NCI-H2227 treated with DMSO at 0.1 percent for 48 hours (cell line): ENCODE measurements at regions not wholly inside any gene's neighbourhood (a gene's known extent, or its start where the extent isn't known, plus 50 kb on each side); places are given as distances from the start of the nearest gene placed in this dataset.
"Not testable (repeated sequence)": the region's sequence is repeated elsewhere in the genome, so short reads cannot be mapped to it uniquely, and the experiment has no call there.

ENCODE experiments used
- DNase-seq: peaks from one replicate; lab custom pipeline; 2025; lab: John Stamatoyannopoulos, UW

GRCh38 chr6:57860481-57861315 is 543.3 kb downstream of the PRIM2 start:
- DNase-seq, result not testable (repeated sequence)

GRCh38 chr6:57870083-57870482 is 552.7 kb downstream of the PRIM2 start:
- not testable (repeated sequence) for DNase-seq

- not testable (repeated sequence) for DNase-seq
Measured at GRCh38 chr6:57873424-57873823, 556.0 kb downstream of the PRIM2 start.

GRCh38 chr6:57876659-57877058 is 559.2 kb downstream of the PRIM2 start:
- not testable (repeated sequence) for DNase-seq

- not testable (repeated sequence) for DNase-seq
Measured at GRCh38 chr6:57877729-57878128, 560.3 kb downstream of the PRIM2 start.

GRCh38 chr6:57878792-57879191 is 561.4 kb downstream of the PRIM2 start:
- DNase-seq, result not testable (repeated sequence)

GRCh38 chr6:57898850-57899249 is 581.4 kb downstream of the PRIM2 start:
- DNase-seq, result not testable (repeated sequence)

- not testable (repeated sequence) for DNase-seq
Measured at GRCh38 chr6:57900687-57901399, 583.4 kb downstream of the PRIM2 start.

- DNase-seq, result not testable (repeated sequence)
Measured at GRCh38 chr6:57901445-57901844, 584.0 kb downstream of the PRIM2 start.

GRCh38 chr6:57904356-57904755 is 586.9 kb downstream of the PRIM2 start:
- DNase-seq, result not testable (repeated sequence)

GRCh38 chr6:57915300-57915699 is 597.9 kb downstream of the PRIM2 start:
- not testable (repeated sequence) for DNase-seq

GRCh38 chr6:57942966-57943365 is 625.5 kb downstream of the PRIM2 start:
- not testable (repeated sequence) for DNase-seq

- DNase-seq, result not testable (repeated sequence)
Measured at GRCh38 chr6:57946084-57946768, 628.8 kb downstream of the PRIM2 start.

GRCh38 chr6:57946769-57947091 is 629.3 kb downstream of the PRIM2 start:
- DNase-seq, result not testable (repeated sequence)

GRCh38 chr6:57948481-57948880 is 631.1 kb downstream of the PRIM2 start:
- not testable (repeated sequence) for DNase-seq

GRCh38 chr6:57950430-57950829 is 633.0 kb downstream of the PRIM2 start:
- not testable (repeated sequence) for DNase-seq

GRCh38 chr6:57966757-57967156 is 649.3 kb downstream of the PRIM2 start:
- DNase-seq, result not testable (repeated sequence)

GRCh38 chr6:57971956-57972355 is 654.5 kb downstream of the PRIM2 start:
- DNase-seq, result not testable (repeated sequence)

- DNase-seq, result no peak
Measured at GRCh38 chr6:57974653-57975052, 657.2 kb downstream of the PRIM2 start.

- not testable (repeated sequence) for DNase-seq
Measured at GRCh38 chr6:57975127-57975526, 657.7 kb downstream of the PRIM2 start.

GRCh38 chr6:57976371-57976770 is 658.9 kb downstream of the PRIM2 start:
- DNase-seq, result not testable (repeated sequence)

GRCh38 chr6:57983603-57984002 is 666.2 kb downstream of the PRIM2 start:
- DNase-seq, result not testable (repeated sequence)
